ENCODE measurements at regions not wholly inside any gene's neighbourhood (a gene's known extent, or its start where the extent isn't known, plus 50 kb on each side); places are given as distances from the start of the nearest gene placed in this dataset.

DNA sequence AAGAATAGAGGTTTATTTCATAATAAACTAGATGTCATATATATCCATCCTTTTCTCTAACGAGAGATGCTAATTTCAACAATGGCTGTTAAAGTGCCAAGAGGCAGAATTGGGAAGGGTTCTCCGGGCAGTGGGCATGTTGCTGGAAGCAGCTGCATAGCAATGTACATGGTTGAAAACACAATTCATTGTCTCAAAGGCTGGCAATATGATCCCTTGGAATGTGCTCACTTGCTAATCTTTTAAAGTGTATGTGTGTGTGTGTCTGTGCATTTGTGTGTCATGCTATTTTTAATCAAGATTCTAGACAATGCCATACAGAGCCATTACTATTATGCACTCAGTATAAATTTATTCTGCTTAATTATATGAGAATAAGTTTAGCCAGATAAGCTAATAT lies 1020.3 kb downstream of the NAALADL2 start:
- no peak for DNase-seq (ENCODE audit: low read depth in 2 of 2)

DNA sequence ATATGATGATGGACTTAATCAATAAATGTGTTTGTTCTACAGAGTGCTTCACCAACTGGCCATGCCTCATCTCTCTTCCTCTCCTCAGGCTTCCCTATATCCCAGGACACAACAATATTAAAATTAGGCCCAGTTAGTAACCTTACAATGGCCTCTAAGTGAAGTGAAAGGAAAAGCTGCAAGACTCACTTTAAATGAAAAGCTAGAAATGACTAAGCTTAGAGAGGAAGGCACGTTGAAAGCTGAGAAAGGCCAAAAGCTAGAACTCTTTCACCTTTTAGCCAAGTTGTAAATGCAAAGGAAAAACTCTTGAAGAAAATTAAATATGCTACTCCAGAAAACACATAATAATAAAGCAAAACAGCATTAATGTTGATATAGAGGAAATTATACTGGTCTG lies 1010.3 kb downstream of the NAALADL2 start:
- DNase-seq (ENCODE audit: low read depth in 2 of 2), result no peak

DNA sequence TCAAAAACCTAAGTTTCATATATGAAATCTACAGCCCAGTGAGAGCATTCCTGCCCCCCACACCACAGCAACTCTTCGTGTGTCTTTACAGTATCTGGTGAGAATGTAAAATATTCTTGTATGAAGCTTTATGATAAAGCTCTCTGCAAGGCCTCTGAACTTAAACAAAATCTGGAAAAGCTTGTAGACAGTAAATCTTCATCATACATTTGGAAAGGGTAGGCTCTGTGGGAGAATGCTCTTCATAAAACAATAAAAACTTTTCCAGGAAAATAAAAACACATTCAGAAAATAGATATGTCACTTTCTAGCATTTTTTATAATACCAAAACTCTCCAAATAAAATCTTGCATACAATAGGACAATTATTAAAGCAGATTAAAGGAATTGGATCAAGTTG lies 1009.5 kb downstream of the NAALADL2 start:
- DNase-seq (ENCODE audit: low read depth in 2 of 2), result no peak

DNA sequence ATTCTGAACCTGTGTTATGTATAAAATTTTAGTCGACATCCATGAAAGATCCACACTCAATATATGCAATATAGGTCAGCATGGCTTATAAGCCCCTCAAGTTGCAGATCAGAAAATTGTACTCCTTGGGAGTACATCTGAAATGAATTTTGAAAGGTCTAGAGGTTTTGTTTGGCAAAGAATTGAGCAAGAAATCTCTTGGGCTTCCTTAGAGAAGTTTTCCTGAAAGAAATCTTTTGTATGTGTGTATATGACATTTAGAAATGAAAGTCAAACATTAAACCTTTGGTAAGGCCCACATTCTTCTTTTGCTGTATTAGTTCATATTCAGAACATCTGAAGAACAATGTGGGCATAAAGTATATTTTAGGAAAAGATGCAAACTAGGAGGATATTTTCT lies 1006.6 kb downstream of the NAALADL2 start:
- DNase-seq (ENCODE audit: low read depth in 2 of 2), result no peak

DNA sequence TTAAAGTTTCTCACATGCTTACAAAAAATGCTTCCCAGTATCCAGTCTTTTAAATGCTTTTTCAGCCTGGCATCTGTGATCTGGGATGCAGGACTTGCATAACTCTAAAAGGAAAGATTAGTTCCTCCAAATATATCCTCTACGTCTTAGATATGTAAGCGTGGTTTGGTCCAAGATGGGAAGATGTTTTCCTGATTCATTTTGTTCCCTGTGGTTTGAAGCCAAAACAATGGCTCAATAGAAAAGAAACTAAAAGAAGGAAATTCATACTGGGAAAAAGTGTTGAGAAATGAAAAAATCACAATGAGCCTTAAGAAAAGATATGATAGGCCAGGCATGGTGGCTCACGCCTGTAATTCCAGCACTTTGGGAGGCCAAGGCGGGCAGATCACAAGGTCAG lies 1002.8 kb downstream of the NAALADL2 start:
- DNase-seq (ENCODE audit: low read depth in 2 of 2), result no peak

Measured in stimulated activated CD4-positive, alpha-beta T cell treated with anti-CD3 and anti-CD28 coated beads, Interleukin-12 subunit alpha, Interleukin-12 subunit beta, amount 100 ng/mL, for 24 hours (primary cell).